EH (cell line): ENCODE measurements at regions not wholly inside any gene's neighbourhood (a gene's known extent, or its start where the extent isn't known, plus 50 kb on each side); places are given as distances from the start of the nearest gene placed in this dataset.

Source experiments
- DNase-seq: peaks from one replicate; pipeline ENCODE4 v3.0.0-alpha.2; 2015; ENCODE audit warnings: low read depth

DNA sequence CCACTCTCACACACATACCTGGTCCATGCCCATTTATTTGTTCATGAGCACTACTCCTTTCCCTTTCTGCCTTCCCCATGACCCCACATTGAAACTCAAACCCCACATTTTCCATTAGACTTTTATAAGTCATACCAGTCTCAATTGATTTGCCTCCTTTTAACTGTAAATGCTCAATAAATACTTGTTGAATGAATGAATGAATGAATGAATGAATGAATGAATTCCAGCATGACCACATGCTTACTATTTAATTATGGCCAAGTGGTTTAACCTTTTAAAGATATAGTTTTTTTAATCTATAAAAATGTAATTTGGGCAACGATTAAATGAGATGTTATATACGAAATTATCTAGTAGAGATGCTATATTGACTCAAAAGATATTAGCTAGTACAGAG is 54.1 kb upstream of the GRAMD2B start:
- DNase-seq = no peak

DNA sequence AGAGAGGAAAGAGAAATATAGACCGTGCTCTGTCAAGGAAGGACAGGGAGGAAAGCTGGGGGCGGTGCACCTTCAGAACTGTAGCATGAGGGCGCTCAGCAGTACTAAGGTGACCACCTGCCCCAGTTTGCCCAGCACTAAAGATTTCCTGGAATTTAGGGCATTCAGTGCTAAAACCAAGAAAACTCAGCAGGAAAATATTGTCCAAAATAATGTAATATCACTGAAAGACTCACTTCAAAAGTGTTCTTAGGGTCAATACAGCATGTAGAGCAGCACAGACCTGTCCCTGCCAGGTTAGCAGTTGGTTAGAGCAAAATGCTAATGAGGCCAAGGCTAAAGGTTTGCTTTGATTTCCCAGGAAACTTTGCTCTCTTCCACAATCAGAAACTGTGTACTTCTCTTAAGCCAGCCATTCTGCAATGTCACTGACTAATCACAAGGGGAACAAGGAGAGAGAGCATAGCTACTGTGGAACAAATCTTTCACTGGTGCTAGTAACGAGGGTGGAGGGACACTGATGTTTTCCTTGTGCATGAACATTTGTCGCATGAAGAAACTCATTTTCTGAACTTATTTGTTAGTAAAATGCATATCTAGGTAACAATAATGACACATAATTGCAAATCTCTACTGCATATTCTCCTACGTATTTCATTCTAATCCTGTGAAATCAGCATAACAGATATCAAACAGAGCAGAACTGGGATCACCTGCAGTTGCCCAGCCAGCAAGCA is 53.0 kb upstream of the GRAMD2B start:
- DNase-seq = peak; percentile 38

DNA sequence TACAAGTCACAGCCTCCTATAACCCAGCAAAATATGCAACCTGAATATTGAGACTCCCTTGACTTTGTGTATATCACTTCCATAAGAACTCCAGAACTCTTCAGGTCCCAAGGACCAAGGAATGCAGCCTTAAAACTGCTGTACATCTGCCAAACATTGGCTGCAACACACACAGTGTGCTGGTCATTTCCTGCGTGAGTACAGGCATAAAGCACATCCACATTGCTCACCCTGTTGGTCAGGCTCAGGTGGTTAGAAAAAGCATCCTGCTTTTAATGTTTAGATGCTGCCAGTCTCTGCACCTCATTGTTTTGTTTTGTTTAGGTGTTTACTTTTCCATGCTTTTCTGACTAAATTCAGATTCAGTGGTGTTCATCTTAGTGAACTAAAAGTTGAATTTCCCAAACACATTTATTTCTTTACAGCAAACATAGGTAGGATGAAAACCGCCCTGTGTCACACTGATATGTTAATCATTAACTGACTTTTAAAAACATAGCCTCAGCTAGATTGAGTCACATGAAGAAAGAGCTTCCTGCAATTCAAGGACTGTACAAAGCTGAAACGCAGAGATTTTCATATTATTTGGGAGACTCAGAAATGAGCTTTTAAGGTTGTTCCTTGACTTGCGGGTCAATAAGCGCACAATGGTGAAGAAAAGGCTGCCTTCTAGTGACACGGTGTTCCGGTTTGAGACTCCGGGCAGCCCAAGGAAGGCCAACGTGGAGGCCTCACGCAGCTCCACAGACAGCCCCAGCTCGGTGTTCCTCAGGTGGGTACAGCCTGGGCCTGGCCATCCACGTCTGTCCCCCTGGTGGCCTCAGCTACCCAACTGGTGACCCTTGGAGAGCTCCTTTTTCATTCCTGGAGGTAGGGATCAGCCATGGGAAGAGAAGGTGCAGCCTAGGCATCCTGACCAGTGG is 52.2 kb upstream of the GRAMD2B start:
- DNase-seq = peak; percentile 80

DNA sequence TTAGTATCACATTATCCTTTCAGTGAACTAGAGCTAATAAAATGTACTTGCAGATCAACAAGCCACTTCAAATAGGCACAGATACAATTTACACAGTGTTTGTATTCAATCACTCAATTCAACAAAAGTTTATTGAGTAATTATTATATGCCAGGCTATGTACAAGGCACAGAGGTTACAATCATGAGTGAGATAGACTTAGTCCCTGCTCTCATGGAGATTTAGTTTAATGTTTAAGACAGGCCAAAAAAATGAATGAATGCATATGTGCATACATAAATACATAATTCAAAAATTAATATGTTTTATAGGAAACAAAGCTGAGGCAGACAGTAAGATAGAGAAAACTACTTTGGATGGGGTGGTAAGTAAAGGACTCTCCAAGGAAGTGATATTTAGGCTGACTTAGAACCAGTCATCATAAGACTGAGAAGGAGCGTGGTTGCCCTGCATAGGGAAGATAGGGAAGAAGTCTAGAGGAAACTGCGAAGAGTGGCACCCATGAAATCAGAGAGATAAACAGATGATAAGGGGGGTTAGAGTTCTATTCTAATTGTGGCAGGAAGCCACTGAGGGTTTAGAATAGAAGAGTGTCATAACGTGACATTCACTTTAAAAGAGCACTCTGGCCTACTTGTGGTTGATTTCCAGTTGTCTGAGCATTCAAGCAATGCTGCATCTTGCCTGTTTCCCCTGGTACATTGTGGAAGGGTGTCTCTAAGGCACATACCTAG is 49.7 kb upstream of the GRAMD2B start:
- peak; percentile 92 for DNase-seq
